NB4 (cell line): ENCODE measurements at regions not wholly inside any gene's neighbourhood (a gene's known extent, or its start where the extent isn't known, plus 50 kb on each side); places are given as distances from the start of the nearest gene placed in this dataset.

Experiments used
- CTCF ChIP-seq: IDR thresholded peaks from one replicate; pipeline ENCODE4 v1.5.1; 2012; ENCODE audit warnings: low read depth, low read length
- POLR2A ChIP-seq: IDR thresholded peaks from 2 replicates; pipeline ENCODE4 v1.6.1; 2011; ENCODE audit warnings: mild to moderate bottlenecking; ENCODE audit not compliant: insufficient read length; ENCODE audit errors: extremely low read depth
- TF ChIP-seq, protein P1 (sequence below): IDR thresholded peaks from 2 replicates; pipeline ENCODE4 v1.6.1; 2011; ENCODE audit warnings: low read depth, low read length

DNA sequence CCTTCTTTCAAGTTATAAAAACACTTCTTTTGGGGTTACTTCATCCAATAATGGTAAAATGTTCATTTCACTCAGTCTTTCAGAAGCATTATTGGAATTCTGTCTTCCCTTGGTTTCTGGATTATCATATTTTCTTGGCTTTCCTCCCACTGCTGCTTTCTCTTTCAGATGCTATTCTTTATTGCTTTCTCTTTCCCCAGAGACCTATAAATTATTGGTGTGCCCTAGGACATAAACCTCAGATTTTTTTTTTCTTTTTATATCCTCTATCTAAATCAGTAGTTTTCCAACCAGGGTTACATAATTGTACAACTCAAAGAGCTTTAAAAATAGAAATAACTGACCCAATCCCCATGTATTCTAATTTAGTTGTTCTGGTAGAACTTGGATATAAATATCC is 1005.5 kb downstream of the ARAP2 start:
- TF ChIP-seq POLR2A (no peak), CTCF (no peak)
- TF ChIP-seq, protein P1, sequence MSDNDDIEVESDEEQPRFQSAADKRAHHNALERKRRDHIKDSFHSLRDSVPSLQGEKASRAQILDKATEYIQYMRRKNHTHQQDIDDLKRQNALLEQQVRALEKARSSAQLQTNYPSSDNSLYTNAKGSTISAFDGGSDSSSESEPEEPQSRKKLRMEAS: no peak
